ENCODE measurements at regions not wholly inside any gene's neighbourhood (a gene's known extent, or its start where the extent isn't known, plus 50 kb on each side); places are given as distances from the start of the nearest gene placed in this dataset.

- Histone ChIP-seq H3K4me1 (ENCODE audit: control insufficient read depth in 4 of 4, insufficient read depth in 4 of 4, low read length in 3 of 4) (no peaks in the 10 kb centered on the region), H3K36me3 (ENCODE audit: control insufficient read depth in 4 of 4, insufficient read depth in 3 of 4, low read depth in 1 of 4, low read length in 3 of 4) (no peaks in the 10 kb centered on the region), H3K27ac (ENCODE audit: low read depth in 1 of 2, low read length in 2 of 2) (no peak overlapping the region), H3K27me3 (ENCODE audit: control insufficient read depth in 4 of 4, insufficient read depth in 4 of 4, low read length in 3 of 4) (no peaks in the 10 kb centered on the region), H3K4me3 (ENCODE audit: low read depth in 1 of 3, low read length in 3 of 3) (no peak overlapping the region), H3K9me3 (ENCODE audit: control insufficient read depth in 4 of 4, low read length in 3 of 4) (no peaks in the 10 kb centered on the region), H3K9ac (ENCODE audit: low read depth in 1 of 2, low read length in 2 of 2) (no peak overlapping the region)
- no peak for DNase-seq (ENCODE audit: low spot score)
- TF ChIP-seq FOXA2 (IDR thresholded peaks at IDR 0.05) (no peak), EGR1 (IDR thresholded peaks at IDR 0.05; ENCODE audit: low read depth in 2 of 2) (no peak), ATF3 (IDR thresholded peaks at IDR 0.05) (no peak), JUND (IDR thresholded peaks at IDR 0.05) (no peak), RXRA (IDR thresholded peaks at IDR 0.05) (no peak), CTCF (IDR thresholded peaks at IDR 0.05; ENCODE audit: low read depth, low read length, missing input control) (no peak), HNF4A (conservative IDR thresholded peaks at IDR 0.05) (no peak), MAX (IDR thresholded peaks at IDR 0.05) (no peak), FOXA1 (IDR thresholded peaks at IDR 0.05) (no peak), TAF1 (conservative IDR thresholded peaks at IDR 0.05) (no peak)
Measured at GRCh38 chr9:120018550-120018949, 561.4 kb downstream of the CDK5RAP2 start.

GRCh38 chr9:120018037-120018436, 561.9 kb downstream of the CDK5RAP2 start:
- no peak for TF ChIP-seq HNF4G (IDR thresholded peaks at IDR 0.05)
- TF ChIP-seq JUND (IDR thresholded peaks at IDR 0.05) = no peak
- no peak for TF ChIP-seq FOXA1 (IDR thresholded peaks at IDR 0.05)
- no peak for TF ChIP-seq GABPA (IDR thresholded peaks at IDR 0.05 in 1 of 2, conservative IDR thresholded peaks at IDR 0.05 in 1 of 2)
- no peak for DNase-seq (ENCODE audit: low spot score)
- Histone ChIP-seq H3K9ac (ENCODE audit: low read depth in 1 of 2, low read length in 2 of 2) (no peak overlapping the region), H3K36me3 (ENCODE audit: control insufficient read depth in 4 of 4, insufficient read depth in 3 of 4, low read depth in 1 of 4, low read length in 3 of 4) (no peaks in the 10 kb centered on the region), H3K27ac (ENCODE audit: low read depth in 1 of 2, low read length in 2 of 2) (no peak overlapping the region), H3K4me3 (ENCODE audit: low read depth in 1 of 3, low read length in 3 of 3) (no peak overlapping the region), H3K4me1 (ENCODE audit: control insufficient read depth in 4 of 4, insufficient read depth in 4 of 4, low read length in 3 of 4) (no peaks in the 10 kb centered on the region), H3K27me3 (ENCODE audit: control insufficient read depth in 4 of 4, insufficient read depth in 4 of 4, low read length in 3 of 4) (no peaks in the 10 kb centered on the region), H3K9me3 (ENCODE audit: control insufficient read depth in 4 of 4, low read length in 3 of 4) (no peaks in the 10 kb centered on the region)
- 64% methylated on average over 4 of the region's 4 CpGs for WGBS

- no peaks in the 10 kb centered on the region for H3K36me3 ChIP-seq (ENCODE audit: control insufficient read depth in 4 of 4, insufficient read depth in 3 of 4, low read depth in 1 of 4, low read length in 3 of 4)
- 42% methylated on average over 2 of the region's 2 CpGs for WGBS
- no peak for DNase-seq (ENCODE audit: low spot score)
- H3K4me3 ChIP-seq (ENCODE audit: low read depth in 1 of 3, low read length in 3 of 3) = no peak overlapping the region
- H3K27ac ChIP-seq (ENCODE audit: low read depth in 1 of 2, low read length in 2 of 2) = no peak overlapping the region
- no peaks in the 10 kb centered on the region for H3K27me3 ChIP-seq (ENCODE audit: control insufficient read depth in 4 of 4, insufficient read depth in 4 of 4, low read length in 3 of 4)
- no peak for TF ChIP-seq FOXA1 (IDR thresholded peaks at IDR 0.05)
- no peak for TF ChIP-seq ATF3 (IDR thresholded peaks at IDR 0.05)
- no peak for TF ChIP-seq RXRA (IDR thresholded peaks at IDR 0.05)
- TF ChIP-seq MAX (IDR thresholded peaks at IDR 0.05) = no peak
- no peaks in the 10 kb centered on the region for H3K9me3 ChIP-seq (ENCODE audit: control insufficient read depth in 4 of 4, low read length in 3 of 4)
- H3K9ac ChIP-seq (ENCODE audit: low read depth in 1 of 2, low read length in 2 of 2) = no peak overlapping the region
- no peaks in the 10 kb centered on the region for H3K4me1 ChIP-seq (ENCODE audit: control insufficient read depth in 4 of 4, insufficient read depth in 4 of 4, low read length in 3 of 4)
Measured at GRCh38 chr9:120016231-120016630, 563.7 kb downstream of the CDK5RAP2 start.

All from liver (tissue), 8 donors.